Inferior parietal cortex (tissue), 1 donor: ENCODE measurements at regions not wholly inside any gene's neighbourhood (a gene's known extent, or its start where the extent isn't known, plus 50 kb on each side); places are given as distances from the start of the nearest gene placed in this dataset.

Experiments
- DNase-seq: peaks from one replicate; pipeline ENCODE4 v3.0.0-alpha.2; 2016; ENCODE audit errors: extremely low spot score

GRCh38 chr4:24287096-24287495 is 297.3 kb downstream of the DHX15 start:
- DNase-seq = no peak

DNA sequence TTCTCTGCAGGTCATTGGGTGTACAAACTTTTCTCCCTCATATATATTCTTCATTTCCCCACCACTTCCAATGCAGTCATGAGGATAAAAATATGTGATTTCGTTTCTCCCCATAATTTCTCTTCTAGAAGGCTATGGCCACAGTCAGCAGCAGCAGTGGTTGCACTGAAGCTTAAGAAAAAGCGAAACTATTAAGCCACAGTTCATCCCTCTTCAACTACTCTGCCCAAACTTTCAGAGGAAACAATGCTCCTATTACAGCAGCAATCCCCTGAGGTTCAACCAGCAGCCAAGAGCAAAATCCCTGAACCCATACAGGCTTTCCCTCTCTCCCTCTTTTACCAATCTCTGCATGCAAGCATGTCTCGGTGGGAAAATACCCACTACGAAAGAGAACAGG is 298.6 kb downstream of the DHX15 start:
- no peak for DNase-seq

DNA sequence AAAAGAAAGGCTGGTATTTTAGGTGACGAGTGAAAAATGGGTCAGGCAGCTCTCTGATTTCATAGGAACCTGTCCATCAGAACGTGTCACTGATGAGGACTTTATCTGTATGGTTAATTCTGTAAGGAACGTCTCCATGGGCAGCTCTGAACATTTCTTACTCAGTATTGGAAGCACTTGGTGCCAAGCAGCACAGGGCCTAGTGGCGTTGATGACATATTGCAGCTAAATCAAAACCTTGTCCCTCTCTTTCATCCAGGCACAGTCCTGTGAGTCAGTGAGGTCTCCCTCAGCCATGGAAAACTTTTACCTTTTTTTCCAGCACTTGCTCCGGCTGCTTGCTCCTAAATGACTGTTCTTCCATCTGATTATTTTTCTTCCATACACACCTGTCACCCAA is 301.9 kb downstream of the DHX15 start:
- no peak for DNase-seq

- no peak for DNase-seq
These were observed 304.4 kb downstream of the DHX15 start for GRCh38 chr4:24279911-24280375.

DNA sequence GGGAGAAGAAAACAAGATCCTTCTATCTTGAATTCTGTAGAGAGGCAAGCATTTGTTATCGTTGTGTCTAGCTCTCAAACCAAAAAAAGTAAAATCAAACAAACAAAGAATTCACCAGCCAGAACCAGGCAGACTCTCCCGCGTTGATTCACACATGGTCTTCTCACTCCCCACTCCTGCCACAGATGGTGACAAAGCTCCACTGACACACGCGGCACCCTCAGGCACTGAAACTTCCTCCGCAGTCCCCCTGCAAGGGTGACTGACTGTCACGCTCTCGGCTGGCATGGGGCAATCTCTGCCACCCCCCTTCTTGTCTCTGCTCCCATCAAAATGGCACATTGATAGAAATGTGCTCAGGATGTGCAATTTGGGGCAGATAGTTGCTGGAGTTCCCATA is 304.9 kb downstream of the DHX15 start:
- no peak for DNase-seq

DNA sequence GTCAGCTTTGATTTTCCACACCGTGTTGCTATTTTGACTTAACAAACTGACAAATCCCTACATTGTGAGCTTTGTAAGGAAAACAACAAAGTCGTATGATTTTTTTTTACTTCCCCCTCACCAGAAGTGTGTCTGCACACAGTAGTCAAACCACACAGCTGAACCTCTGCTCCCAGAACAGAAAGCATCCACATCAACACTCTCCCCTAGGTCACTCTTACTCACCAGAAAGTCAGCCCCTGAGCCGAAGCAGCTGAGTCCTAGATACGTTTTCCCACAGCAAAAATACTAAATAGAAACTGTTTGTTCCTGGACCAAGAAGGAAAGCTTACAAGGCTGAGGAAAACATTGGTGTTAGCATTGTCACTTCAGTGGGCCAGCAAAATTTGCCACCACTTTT is 305.7 kb downstream of the DHX15 start:
- DNase-seq = no peak

- no peak for DNase-seq
These were observed 309.9 kb downstream of the DHX15 start for GRCh38 chr4:24274381-24274941.

DNA sequence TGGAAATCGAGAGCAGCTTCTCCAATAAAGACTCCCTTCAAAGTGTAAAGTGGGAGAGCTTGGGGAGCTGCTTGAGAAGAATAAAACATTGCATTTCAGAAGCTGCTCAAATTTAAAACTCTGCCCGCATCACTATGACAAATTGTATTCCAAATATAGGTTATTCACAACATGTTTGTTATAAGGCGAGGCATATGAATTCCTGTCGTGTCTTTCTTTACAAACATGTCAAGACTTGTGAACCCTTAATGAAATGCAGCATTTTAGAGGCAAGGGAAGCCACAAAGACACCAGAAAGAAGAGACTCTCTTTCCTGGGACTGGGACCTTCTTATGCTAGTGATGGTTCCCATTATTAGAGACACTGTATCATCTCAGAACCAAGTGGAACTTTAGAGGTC is 311.2 kb downstream of the DHX15 start:
- DNase-seq = no peak

DNA sequence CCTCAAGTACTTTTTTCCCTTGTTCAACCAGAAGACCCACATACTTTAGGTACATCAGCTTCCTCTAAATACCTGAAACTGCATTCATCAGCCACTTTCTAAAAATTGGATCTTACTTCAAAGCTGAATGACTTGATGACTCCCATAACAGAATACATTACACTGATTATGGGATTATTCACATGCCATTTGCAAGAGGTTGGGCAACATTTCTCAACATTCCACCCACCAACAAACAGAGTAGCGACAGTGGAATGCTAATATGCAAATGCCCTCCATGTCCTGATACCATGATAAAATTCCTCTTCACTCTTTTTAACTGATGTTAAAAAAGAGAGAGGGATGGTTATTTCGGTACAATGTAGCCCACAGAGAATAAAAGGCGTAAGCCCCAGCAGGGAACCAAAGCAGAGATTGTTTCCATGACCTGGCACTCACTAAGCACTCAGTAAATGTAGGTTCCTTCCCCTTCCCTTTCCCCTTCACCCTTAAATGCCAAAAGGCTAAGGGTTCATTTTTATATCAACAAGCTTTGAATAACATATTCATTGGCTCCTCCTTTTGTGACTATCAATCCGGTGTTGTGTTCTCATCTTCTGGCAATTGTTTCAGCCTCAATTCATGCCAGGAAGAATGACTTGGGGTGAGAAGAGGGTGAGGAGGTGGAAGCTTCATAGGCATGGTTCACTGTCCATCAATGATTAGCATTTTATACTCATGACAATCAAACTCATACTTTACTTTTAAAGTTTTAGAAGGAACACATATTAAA is 317.2 kb downstream of the DHX15 start:
- DNase-seq = no peak

GRCh38 chr4:24265989-24266388 is 318.4 kb downstream of the DHX15 start:
- DNase-seq = no peak

DNA sequence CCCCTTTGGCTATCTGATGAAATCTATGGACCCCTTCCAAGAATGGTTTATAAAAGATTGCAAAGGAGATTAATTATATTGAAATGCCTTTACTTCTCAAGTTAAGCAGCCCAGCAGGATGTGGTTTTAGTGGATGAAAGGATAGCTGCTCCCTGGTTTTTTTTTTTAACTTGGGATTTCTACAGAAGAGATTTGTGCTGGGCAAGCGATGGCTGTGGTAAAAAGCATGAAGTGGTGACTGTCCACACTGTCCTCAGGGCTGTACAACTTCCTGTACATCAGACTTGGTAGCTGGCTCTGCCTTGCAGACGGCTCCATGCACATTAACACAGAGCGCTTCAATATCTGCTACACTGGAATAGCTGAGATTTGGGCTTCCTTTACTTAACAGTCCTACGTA is 321.7 kb downstream of the DHX15 start:
- DNase-seq = no peak

DNA sequence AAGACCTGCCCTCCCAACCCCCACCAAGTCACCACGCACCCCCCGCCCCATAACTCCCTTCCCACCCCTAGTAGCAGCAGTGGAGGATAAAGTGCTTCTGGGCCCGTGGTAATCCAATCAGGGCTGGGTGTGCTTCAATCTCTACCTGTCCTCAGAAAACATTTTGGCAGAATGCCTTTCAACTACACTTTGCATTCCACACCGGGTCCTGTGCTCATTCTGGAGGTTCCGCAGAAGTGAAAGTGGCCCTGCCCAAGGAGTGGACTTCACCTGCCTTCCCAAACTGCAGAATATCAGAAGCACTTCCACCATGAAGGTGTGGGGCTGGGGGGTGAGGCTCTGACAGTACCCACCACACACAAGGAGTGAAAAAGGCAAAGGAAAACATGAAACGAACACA is 322.3 kb downstream of the DHX15 start:
- no peak for DNase-seq

DNA sequence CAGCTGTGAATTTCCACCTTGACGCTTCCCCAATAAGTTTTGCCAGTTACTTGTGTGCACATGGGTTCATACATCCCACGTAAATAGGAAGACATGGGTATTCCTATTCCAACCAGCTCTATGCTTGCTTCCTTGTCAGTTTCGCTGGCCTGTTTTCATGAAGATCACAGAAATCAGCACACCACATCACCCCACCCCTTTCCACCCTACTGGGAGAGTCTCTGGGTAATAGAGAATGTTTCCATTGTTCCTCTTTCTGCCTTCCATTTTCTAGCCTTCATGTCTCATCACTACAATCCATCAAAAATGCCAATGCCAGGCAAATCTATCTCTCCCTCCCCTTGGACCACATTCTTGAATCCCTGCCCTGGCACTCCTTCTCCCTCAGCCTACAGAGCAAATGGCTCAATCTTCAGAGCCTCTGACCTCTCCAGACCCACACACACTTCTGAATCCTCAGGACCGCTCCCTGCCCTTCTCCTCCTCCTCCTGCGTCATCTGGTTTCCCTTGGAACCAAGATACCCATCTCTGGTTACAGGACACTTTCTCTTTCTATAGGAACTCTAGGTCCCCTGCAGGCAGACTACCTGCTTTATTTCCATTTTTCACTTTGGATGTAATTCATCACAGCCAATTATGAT is 323.3 kb downstream of the DHX15 start:
- no peak for DNase-seq

DNA sequence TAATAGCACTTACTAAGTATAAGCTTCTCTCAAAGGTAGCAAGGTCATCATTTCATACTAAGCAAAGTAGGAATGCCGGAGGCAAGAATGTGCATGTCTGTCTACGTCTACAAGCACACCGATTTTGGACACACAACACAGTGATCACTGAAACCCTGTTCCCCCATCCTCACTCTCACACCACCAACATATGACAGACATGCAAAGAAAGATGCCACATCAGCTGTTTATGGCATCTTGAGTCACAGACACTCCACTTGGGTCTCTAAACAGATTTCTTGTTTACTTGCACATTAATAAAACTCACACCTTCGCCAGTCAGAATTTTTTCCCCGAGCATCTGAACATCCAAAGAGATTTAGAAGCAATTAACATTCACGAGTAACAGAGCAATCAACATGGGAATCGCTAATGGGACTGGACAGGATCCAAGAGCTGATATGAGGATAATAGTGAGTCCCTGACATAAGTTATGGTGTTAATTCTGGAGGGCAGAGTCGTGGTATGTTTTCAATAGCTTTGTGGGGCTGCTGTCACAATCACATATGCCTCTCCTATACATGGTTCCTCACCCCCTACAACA is 324.1 kb downstream of the DHX15 start:
- no peak for DNase-seq

- no peak for DNase-seq
These were observed 327.8 kb downstream of the DHX15 start for GRCh38 chr4:24256547-24256946.

DNA sequence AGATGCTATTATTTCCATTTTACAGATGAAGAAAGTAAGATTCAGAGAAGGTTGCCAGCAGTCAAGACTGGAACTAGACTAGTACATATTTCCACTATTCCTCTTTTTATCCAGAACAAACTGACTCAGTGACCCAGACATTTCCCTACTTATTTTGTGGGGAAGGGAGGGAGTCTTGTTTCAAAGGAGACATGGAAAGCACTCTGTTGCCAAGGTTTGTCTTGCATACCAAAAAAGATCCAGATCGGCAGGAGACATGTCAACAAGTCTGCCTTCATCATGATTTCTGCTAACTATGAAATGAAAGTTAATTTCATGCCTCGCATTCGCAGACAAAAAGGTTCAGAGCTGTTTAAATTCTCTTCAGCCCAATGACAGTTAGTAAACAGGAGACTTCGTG is 328.3 kb downstream of the DHX15 start:
- DNase-seq = no peak

GRCh38 chr4:24252121-24252520 is 332.2 kb downstream of the DHX15 start:
- DNase-seq = no peak

- no peak for DNase-seq
These were observed 332.8 kb downstream of the DHX15 start for GRCh38 chr4:24251589-24251988.

DNA sequence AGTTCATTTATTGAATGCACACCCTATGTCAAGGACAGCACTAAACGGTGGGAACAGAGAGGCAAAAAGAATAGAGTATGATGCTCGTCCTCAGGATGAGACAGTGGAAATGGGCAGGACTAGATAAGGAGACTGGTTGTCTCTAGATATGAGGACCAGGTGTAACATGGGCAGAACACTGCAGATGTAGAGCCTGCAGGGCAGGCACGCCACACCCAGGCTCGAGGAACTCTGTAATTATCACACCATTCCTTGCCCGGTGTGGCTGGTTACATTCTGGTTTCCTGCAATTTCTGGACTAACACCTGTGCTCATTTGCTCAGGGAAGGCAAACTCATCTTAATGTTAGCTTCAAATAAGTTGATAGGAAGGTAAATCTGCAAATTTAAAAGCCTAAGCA is 334.4 kb downstream of the DHX15 start:
- no peak for DNase-seq

DNA sequence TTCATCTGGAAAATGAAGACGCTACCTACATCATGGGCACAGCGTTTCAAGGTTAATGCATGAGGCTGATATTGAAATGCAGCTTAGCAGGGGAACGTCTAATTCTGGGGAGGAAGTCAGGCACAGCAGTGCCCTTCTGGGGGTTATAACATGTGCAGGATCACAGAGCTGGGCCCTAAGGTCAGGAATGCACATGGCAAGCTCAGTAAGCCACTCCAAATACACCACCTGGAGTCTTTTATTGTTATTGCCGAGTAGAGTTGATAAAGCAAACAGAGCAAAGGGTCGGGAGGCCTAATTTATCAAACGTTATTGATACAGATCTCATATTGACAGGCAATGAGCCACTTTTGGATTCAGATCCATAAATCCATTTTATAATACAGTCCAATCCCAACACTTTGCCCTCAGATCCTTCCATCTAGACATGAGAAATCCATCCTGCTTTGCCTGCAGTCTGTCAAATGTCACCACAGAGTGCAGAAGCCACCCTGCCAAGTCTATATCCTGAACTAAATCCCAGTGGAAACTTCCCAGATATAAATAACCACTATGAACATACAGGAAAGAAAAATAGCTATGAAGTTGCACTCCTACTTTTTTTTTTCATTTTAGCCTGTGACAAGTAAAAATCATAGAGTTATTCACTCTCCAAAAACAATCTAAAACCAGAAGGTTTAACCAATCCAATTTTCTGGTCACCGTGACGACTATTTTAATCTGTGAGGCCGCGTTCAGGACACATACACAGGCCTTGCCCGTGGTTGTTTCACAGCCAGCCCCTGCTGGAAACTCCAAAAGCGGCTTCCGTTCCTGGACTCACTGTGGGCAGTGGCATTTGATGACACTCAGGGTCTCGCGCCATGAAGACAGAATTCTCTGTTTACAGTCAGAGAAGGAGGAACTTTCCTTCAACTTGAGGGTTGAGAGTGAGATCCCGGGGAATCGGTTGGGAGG is 335.4 kb downstream of the DHX15 start:
- no peak for DNase-seq

DNA sequence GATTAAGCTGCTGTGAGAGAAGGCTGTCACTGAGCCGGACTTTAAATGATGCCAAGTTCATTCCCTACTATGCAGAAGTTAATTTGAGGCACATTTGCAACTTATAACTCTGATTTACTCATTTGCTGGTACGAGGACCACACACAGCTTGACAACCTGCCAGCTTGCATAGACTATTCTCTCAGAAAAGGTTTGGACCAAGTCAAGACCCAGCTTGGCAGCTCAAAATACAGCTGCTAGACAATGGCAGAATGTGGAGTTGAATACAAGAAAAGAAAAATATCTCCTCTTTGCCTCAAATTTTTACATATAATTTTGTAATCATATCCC is 338.9 kb downstream of the DHX15 start:
- no peak for DNase-seq
